ENCODE measurements at regions not wholly inside any gene's neighbourhood (a gene's known extent, or its start where the extent isn't known, plus 50 kb on each side); places are given as distances from the start of the nearest gene placed in this dataset.
A peak's percentile ranks its signal among the peaks of the same experiment; 100 is the strongest.

DNA sequence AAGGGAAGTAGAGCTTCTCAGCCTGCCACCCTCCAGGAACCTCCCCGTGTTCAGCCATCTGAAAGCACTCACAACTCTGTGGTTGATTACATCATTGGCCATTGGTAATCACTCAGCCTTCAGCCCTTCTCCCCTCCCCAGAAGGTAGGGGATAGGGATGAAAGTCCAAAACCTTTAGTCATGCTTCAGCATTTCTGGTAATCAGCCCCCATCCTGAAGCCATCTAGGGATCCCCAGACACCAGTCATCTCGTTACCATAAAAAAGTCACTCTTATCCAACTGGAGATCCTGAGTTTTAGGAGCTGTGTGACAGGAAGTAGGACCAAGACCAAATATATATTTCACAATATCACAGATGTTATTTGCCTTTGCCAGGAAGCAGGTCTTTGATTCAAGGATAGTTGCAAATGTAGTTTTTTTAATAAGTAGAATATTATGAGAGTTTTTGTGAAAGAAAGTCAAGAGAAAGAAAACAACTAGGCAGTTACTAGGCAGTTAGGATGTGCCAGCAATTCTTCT lies 364.6 kb upstream of the NOCT start:
- Histone ChIP-seq H3K4me3 (ENCODE audit: low read depth, low read length) (no peak overlapping the region), H3K36me3 (ENCODE audit: control insufficient read depth, insufficient read depth, low read length) (no peaks in the 10 kb centered on the region), H3K27me3 (ENCODE audit: control insufficient read depth, insufficient read depth, low read length) (no peaks in the 10 kb centered on the region)
- peak; percentile 72 for DNase-seq (ENCODE audit: low read depth)
- FAIRE-seq, result no peak
- TF ChIP-seq, protein P1, sequence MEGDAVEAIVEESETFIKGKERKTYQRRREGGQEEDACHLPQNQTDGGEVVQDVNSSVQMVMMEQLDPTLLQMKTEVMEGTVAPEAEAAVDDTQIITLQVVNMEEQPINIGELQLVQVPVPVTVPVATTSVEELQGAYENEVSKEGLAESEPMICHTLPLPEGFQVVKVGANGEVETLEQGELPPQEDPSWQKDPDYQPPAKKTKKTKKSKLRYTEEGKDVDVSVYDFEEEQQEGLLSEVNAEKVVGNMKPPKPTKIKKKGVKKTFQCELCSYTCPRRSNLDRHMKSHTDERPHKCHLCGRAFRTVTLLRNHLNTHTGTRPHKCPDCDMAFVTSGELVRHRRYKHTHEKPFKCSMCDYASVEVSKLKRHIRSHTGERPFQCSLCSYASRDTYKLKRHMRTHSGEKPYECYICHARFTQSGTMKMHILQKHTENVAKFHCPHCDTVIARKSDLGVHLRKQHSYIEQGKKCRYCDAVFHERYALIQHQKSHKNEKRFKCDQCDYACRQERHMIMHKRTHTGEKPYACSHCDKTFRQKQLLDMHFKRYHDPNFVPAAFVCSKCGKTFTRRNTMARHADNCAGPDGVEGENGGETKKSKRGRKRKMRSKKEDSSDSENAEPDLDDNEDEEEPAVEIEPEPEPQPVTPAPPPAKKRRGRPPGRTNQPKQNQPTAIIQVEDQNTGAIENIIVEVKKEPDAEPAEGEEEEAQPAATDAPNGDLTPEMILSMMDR (IDR thresholded peaks at IDR 0.05; ENCODE audit: insufficient read depth, low read length, severe bottlenecking), result no peak

GRCh38 chr4:138650495-138650894 lies 365.1 kb upstream of the NOCT start:
- FAIRE-seq (no peak), DNase-seq (ENCODE audit: low read depth) (no peak)
- TF ChIP-seq, protein P1 (IDR thresholded peaks at IDR 0.05; ENCODE audit: insufficient read depth, low read length, severe bottlenecking), result no peak
- no peak overlapping the region for H3K4me3 ChIP-seq (ENCODE audit: low read depth, low read length)
- no peaks in the 10 kb centered on the region for H3K36me3 ChIP-seq (ENCODE audit: control insufficient read depth, insufficient read depth, low read length)
- no peaks in the 10 kb centered on the region for H3K27me3 ChIP-seq (ENCODE audit: control insufficient read depth, insufficient read depth, low read length)

DNA sequence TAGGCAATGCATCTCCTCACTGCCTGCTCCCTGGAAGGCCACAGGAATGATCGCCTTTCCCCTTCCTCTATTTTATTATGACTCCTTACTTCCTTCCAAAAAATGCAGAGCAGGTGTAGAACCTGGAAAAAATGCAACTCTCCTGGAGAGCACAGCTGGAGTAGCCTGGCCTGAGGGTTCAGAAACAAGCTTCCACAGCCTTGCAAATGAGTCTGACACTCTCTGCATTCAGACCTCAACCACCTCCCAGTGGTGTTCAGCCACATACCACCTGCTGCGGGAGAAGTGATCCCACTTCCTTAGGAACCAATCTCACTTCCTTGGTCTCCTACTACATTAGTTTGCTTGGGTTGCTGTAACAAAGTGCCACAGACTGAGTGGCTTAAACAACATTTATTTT lies 368.1 kb upstream of the NOCT start:
- DNase-seq (ENCODE audit: low read depth) (no peak), FAIRE-seq (peak; percentile 28)
- H3K27me3 ChIP-seq (ENCODE audit: control insufficient read depth, insufficient read depth, low read length), result no peaks in the 10 kb centered on the region
- no peak overlapping the region for H3K4me3 ChIP-seq (ENCODE audit: low read depth, low read length)
- TF ChIP-seq, protein P1 (IDR thresholded peaks at IDR 0.05; ENCODE audit: insufficient read depth, low read length, severe bottlenecking), result no peak
- no peaks in the 10 kb centered on the region for H3K36me3 ChIP-seq (ENCODE audit: control insufficient read depth, insufficient read depth, low read length)

DNA sequence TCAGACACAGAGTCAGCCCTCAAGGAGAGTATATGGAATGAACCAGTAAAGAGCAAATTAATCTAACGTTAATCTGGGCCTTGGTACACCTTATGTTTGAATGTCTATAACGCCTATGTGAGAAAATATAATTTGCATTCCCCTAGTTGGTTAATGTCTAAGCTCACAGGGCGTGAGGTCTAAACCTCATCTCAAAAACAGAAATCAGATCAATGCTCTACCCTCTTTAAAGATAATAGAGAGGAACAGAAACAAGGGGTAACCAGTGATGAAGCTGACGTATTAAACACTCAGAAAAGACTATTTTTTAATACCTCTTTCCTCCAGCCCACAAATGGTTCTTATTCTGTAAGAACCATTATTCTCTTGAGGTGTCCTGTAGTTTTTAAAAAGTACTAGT lies 369.2 kb upstream of the NOCT start:
- H3K27me3 ChIP-seq (ENCODE audit: control insufficient read depth, insufficient read depth, low read length), result no peaks in the 10 kb centered on the region
- no peaks in the 10 kb centered on the region for H3K36me3 ChIP-seq (ENCODE audit: control insufficient read depth, insufficient read depth, low read length)
- FAIRE-seq (no peak), DNase-seq (ENCODE audit: low read depth) (no peak)
- TF ChIP-seq, protein P1 (IDR thresholded peaks at IDR 0.05; ENCODE audit: insufficient read depth, low read length, severe bottlenecking), result no peak
- no peak overlapping the region for H3K4me3 ChIP-seq (ENCODE audit: low read depth, low read length)

GRCh38 chr4:138645289-138645688 lies 370.3 kb upstream of the NOCT start:
- FAIRE-seq (no peak), DNase-seq (ENCODE audit: low read depth) (peak; percentile 32)
- Histone ChIP-seq H3K27me3 (ENCODE audit: control insufficient read depth, insufficient read depth, low read length) (no peaks in the 10 kb centered on the region), H3K36me3 (ENCODE audit: control insufficient read depth, insufficient read depth, low read length) (no peaks in the 10 kb centered on the region), H3K4me3 (ENCODE audit: low read depth, low read length) (no peak overlapping the region)
- TF ChIP-seq, protein P1 (IDR thresholded peaks at IDR 0.05; ENCODE audit: insufficient read depth, low read length, severe bottlenecking), result no peak

DNA sequence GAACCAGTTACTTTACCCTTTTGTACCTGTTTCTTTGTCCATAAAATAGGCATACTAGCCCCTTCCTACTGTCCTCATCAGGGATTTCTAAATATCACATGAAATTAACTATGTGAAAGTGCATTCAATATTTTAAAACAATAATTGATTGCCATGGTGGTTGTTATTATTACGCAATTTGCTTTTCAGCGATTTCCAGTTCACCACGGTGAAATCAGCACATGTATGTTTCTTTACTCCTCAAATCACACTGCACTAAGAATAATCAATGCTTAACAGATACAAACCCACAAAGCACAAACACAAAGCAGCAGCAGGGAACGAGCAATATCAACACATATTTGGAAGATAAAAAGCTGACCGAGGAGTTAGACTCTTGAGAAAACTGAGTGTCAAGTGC lies 371.3 kb upstream of the NOCT start:
- H3K36me3 ChIP-seq (ENCODE audit: control insufficient read depth, insufficient read depth, low read length), result no peaks in the 10 kb centered on the region
- no peaks in the 10 kb centered on the region for H3K27me3 ChIP-seq (ENCODE audit: control insufficient read depth, insufficient read depth, low read length)
- DNase-seq (ENCODE audit: low read depth), result no peak
- TF ChIP-seq, protein P1 (IDR thresholded peaks at IDR 0.05; ENCODE audit: insufficient read depth, low read length, severe bottlenecking), result no peak
- no peak overlapping the region for H3K4me3 ChIP-seq (ENCODE audit: low read depth, low read length)
- no peak for FAIRE-seq
